Suprapubic skin (tissue), 4 donors: ENCODE measurements at regions not wholly inside any gene's neighbourhood (a gene's known extent, or its start where the extent isn't known, plus 50 kb on each side); places are given as distances from the start of the nearest gene placed in this dataset.

Source experiments
- EP300 ChIP-seq: sonication (generic); formaldehyde crosslinking; IDR thresholded peaks from one replicate; pipeline ENCODE4 v1.6.1; 2017; ENCODE audit warnings: antibody characterized with exemption
- POLR2A ChIP-seq, 2 donors: fragments of 450-650 bp; IDR thresholded peaks; one replicate each; pipeline ENCODE4 v1.6.1; 2017; ENCODE audit warnings: antibody characterized with exemption in 2 of 2, mild to moderate bottlenecking in 2 of 2, moderate library complexity in 2 of 2
- POLR2AphosphoS5 ChIP-seq, 3 donors: sonication (generic); formaldehyde crosslinking; IDR thresholded peaks; one replicate each; pipeline ENCODE4 v1.6.1; 2017; ENCODE audit warnings: antibody characterized with exemption in 3 of 3
- TF ChIP-seq, protein P1 (sequence below), 2 donors: fragments of 200-600 bp in 1 of 2; fragments of 450-650 bp in 1 of 2; sonication (generic) in 1 of 2; IDR thresholded peaks; one replicate each; pipeline ENCODE4 v1.5.1; 2016 to 2019; ENCODE audit warnings: antibody characterized with exemption in 2 of 2, mild to moderate bottlenecking in 1 of 2, moderate library complexity in 1 of 2

DNA sequence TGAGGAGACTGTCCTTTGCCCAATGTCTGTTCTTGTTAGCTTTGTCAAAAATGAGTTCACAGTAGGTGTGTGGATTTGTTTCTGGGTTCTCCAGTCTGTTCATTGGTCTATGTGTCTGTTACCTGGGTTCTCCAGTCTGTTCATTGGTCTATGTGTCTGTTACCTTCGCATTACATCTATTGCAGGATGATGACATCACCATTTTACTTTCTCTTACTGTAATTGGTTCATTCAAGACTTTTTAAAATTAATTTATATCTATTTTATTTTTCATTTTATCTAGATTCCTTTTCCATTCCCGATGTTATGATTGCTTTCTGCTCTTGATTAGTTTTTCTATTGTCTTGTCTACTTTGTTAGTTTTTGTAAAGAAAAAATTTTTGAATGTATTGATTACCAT, 615.5 kb downstream of the SOX5 start:
- TF ChIP-seq, protein P1, sequence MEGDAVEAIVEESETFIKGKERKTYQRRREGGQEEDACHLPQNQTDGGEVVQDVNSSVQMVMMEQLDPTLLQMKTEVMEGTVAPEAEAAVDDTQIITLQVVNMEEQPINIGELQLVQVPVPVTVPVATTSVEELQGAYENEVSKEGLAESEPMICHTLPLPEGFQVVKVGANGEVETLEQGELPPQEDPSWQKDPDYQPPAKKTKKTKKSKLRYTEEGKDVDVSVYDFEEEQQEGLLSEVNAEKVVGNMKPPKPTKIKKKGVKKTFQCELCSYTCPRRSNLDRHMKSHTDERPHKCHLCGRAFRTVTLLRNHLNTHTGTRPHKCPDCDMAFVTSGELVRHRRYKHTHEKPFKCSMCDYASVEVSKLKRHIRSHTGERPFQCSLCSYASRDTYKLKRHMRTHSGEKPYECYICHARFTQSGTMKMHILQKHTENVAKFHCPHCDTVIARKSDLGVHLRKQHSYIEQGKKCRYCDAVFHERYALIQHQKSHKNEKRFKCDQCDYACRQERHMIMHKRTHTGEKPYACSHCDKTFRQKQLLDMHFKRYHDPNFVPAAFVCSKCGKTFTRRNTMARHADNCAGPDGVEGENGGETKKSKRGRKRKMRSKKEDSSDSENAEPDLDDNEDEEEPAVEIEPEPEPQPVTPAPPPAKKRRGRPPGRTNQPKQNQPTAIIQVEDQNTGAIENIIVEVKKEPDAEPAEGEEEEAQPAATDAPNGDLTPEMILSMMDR (IDR thresholded peaks at IDR 0.05) = no peak
- TF ChIP-seq POLR2AphosphoS5 (IDR thresholded peaks at IDR 0.05) (no peak), EP300 (no peak), POLR2A (IDR thresholded peaks at IDR 0.05) (no peak)
